HepG2 (cell line): ENCODE measurements at regions not wholly inside any gene's neighbourhood (a gene's known extent, or its start where the extent isn't known, plus 50 kb on each side); places are given as distances from the start of the nearest gene placed in this dataset.

Experiments
- ATF7-NPFF ChIP-seq: sonication (generic); formaldehyde crosslinking; IDR thresholded peaks from 2 replicates; pipeline ENCODE4 v1.8.1; 2023; ENCODE audit warnings: mild to moderate bottlenecking, low read depth, missing genetic modification reagents, moderate library complexity
- FOXA3 ChIP-seq: IDR thresholded peaks from 2 replicates; pipeline ENCODE4 v1.6.1; 2016; ENCODE audit warnings: missing genetic modification reagents, missing compliant biosample characterization
- HOXD1 ChIP-seq: sonication (generic); formaldehyde crosslinking; IDR thresholded peaks from 2 replicates; pipeline ENCODE4 v1.5.0; 2020; ENCODE audit warnings: missing genetic modification reagents
- TBL1XR1 ChIP-seq: fragments of 150-350 bp; IDR thresholded peaks from 2 replicates; pipeline ENCODE4 v1.6.1; 2014; ENCODE audit warnings: borderline replicate concordance, low read length; ENCODE audit not compliant: partially characterized antibody
- ZNF318 ChIP-seq: sonication (generic); formaldehyde crosslinking; IDR thresholded peaks from 2 replicates; pipeline ENCODE4 v1.4.0; 2020; ENCODE audit warnings: mild to moderate bottlenecking, missing genetic modification reagents
- ZNF574 ChIP-seq: sonication (generic); formaldehyde crosslinking; IDR thresholded peaks from 2 replicates; pipeline ENCODE4 v1.4.0; 2020; ENCODE audit warnings: missing genetic modification reagents
- ZNF790 ChIP-seq: sonication (generic); formaldehyde crosslinking; IDR thresholded peaks from 2 replicates; pipeline ENCODE4 v1.8.0; 2022; ENCODE audit warnings: missing genetic modification reagents, mild to moderate bottlenecking, borderline replicate concordance

- TF ChIP-seq TBL1XR1: no peak
- no peak for TF ChIP-seq ATF7-NPFF (CRISPR knock-in tag)
- no peak for TF ChIP-seq ZNF318
- TF ChIP-seq HOXD1 (CRISPR knock-in tag): no peak
- TF ChIP-seq ZNF574 (CRISPR knock-in tag): no peak
- TF ChIP-seq ZNF790: no peak
- TF ChIP-seq FOXA3 (CRISPR knock-in tag): no peak
Measured at GRCh38 chr12:111253213-111253612, 115.7 kb downstream of the PHETA1 start (continued).
